Body of pancreas (tissue), 4 donors: ENCODE measurements at regions not wholly inside any gene's neighbourhood (a gene's known extent, or its start where the extent isn't known, plus 50 kb on each side); places are given as distances from the start of the nearest gene placed in this dataset.

Experiments used
- ATAC-seq: fragments of 150-250 bp; one replicate; pipeline ENCODE4 v1.9.1; 2016
- DNase-seq, 4 donors: peaks; one replicate each; pipeline ENCODE4 v3.0.0-alpha.2; 2019
- H3K27ac ChIP-seq, 4 donors: fragments of 200-600 bp; sonication (generic); 1 replicate in 3 of 4; 2 replicates in 1 of 4; pipeline versions ENCODE4 v1.5.1 to v1.6.1; 2016 to 2019; ENCODE audit warnings: mild to moderate bottlenecking in 1 of 4, mixed read lengths in 1 of 4, moderate library complexity in 1 of 4
- H3K27me3 ChIP-seq, 2 donors: fragments of 200-600 bp; sonication (generic); one replicate each; pipeline ENCODE4 v1.6.0; 2016; ENCODE audit warnings: mild to moderate bottlenecking in 1 of 2
- H3K36me3 ChIP-seq, 2 donors: fragments of 200-600 bp; sonication (generic); replicated peaks in 1 of 2; 2 replicates each; pipeline ENCODE4 v1.5.1; 2016; ENCODE audit warnings: low read depth in 2 of 2; ENCODE audit not compliant: insufficient read depth in 1 of 2
- H3K4me1 ChIP-seq: fragments of 200-600 bp; sonication (generic); one replicate; pipeline ENCODE4 v1.6.0; 2016
- H3K4me3 ChIP-seq, 2 donors: fragments of 200-600 bp; sonication (generic); 1 replicate in 1 of 2; 2 replicates in 1 of 2; pipeline ENCODE4 v1.5.1; 2016 to 2019
- H3K9me3 ChIP-seq, 3 donors: fragments of 200-600 bp; sonication (generic); 1 replicate in 2 of 3; 2 replicates in 1 of 3; pipeline ENCODE4 v1.5.1; 2016
- CTCF ChIP-seq, 7 experiments: fragments of 450-650 bp in 4 of 7; fragments of 200-600 bp in 3 of 7; sonication (generic) in 3 of 7; IDR thresholded peaks; one replicate each; pipeline ENCODE4 v1.5.1; 2016 to 2019; ENCODE audit warnings: antibody characterized with exemption in 7 of 7
- POLR2A ChIP-seq, 3 donors: fragments of 450-650 bp; IDR thresholded peaks; one replicate each; pipeline ENCODE4 v1.6.1; 2016; ENCODE audit warnings: antibody characterized with exemption in 3 of 3, mild to moderate bottlenecking in 2 of 3
- WGBS, 2 donors: methylation state at CpG; one replicate each; pipeline ENCODE4 v1.1.5; 2017; 5-methylcytosine and 5-hydroxymethylcytosine counted together
- intact Hi-C: fragments of 100-400 bp; cut with DNase I; formaldehyde crosslinking; loops from one replicate; pipeline ENCODE4 v1.15.1; 2023

- ATAC-seq: no peak
- 33 to 49% methylated on average over 2 of the region's 2 CpGs for WGBS, 2 donors
- TF ChIP-seq POLR2A (IDR thresholded peaks at IDR 0.05) (no peak), CTCF (IDR thresholded peaks at IDR 0.05) (no peak)
Observed at GRCh38 chr6:51107769-51108203, 289.1 kb downstream of the TFAP2B start.

GRCh38 chr6:51108563-51109234 lies 290.0 kb downstream of the TFAP2B start:
- intact Hi-C loops: no loop called here
- TF ChIP-seq CTCF (IDR thresholded peaks at IDR 0.05) (no peak), POLR2A (IDR thresholded peaks at IDR 0.05) (no peak)
- no peak overlapping the region for H3K4me3 ChIP-seq
- H3K9me3 ChIP-seq: no peaks in the 10 kb centered on the region
- H3K27ac ChIP-seq: no peak overlapping the region
- no peak for ATAC-seq
- H3K4me1 ChIP-seq: no peaks in the 10 kb centered on the region
- 64 to 67% methylated on average over 4 of the region's 4 CpGs for WGBS, 2 donors
- no peaks in the 10 kb centered on the region for H3K27me3 ChIP-seq
- DNase-seq: no peak
- no peaks in the 10 kb centered on the region for H3K36me3 ChIP-seq

More at GRCh38 chr6:51107769-51108203, 289.1 kb downstream of the TFAP2B start:
- Histone ChIP-seq H3K9me3 (no peaks in the 10 kb centered on the region), H3K4me3 (no peak overlapping the region), H3K27me3 (no peaks in the 10 kb centered on the region), H3K36me3 (no peaks in the 10 kb centered on the region), H3K4me1 (no peaks in the 10 kb centered on the region), H3K27ac (no peak overlapping the region)
- DNase-seq: no peak
- intact Hi-C loops: no loop called here

- intact Hi-C loops: no loop called here
Observed at GRCh38 chr6:51112731-51113130, 294.1 kb downstream of the TFAP2B start.

GRCh38 chr6:51116723-51117122 lies 298.1 kb downstream of the TFAP2B start:
- no peak overlapping the region for H3K4me3 ChIP-seq
- no peaks in the 10 kb centered on the region for H3K27me3 ChIP-seq
- no peaks in the 10 kb centered on the region for H3K9me3 ChIP-seq
- 50 to 61% methylated on average over 3 of the region's 3 CpGs for WGBS, 2 donors
- H3K27ac ChIP-seq: no peak overlapping the region
- no peak for DNase-seq
- H3K4me1 ChIP-seq: no peaks in the 10 kb centered on the region
- intact Hi-C loops: no loop called here
- ATAC-seq: no peak
- H3K36me3 ChIP-seq: no peaks in the 10 kb centered on the region
- no peak for TF ChIP-seq POLR2A (IDR thresholded peaks at IDR 0.05)
- TF ChIP-seq CTCF (IDR thresholded peaks at IDR 0.05): no peak

More at GRCh38 chr6:51112731-51113130, 294.1 kb downstream of the TFAP2B start:
- WGBS, 2 donors: 34 to 40% methylated on average over 5 of the region's 5 CpGs
- Histone ChIP-seq H3K4me3 (no peak overlapping the region), H3K9me3 (no peaks in the 10 kb centered on the region), H3K27ac (no peak overlapping the region), H3K4me1 (no peaks in the 10 kb centered on the region), H3K27me3 (no peaks in the 10 kb centered on the region), H3K36me3 (no peaks in the 10 kb centered on the region)
- TF ChIP-seq POLR2A (IDR thresholded peaks at IDR 0.05) (no peak), CTCF (IDR thresholded peaks at IDR 0.05) (no peak)
- DNase-seq: no peak
- ATAC-seq: no peak

- intact Hi-C loops: no loop called here
- TF ChIP-seq POLR2A (IDR thresholded peaks at IDR 0.05): no peak
- TF ChIP-seq CTCF (IDR thresholded peaks at IDR 0.05): no peak
- no peak overlapping the region for H3K4me3 ChIP-seq
- H3K36me3 ChIP-seq: no peaks in the 10 kb centered on the region
- ATAC-seq (no peak), DNase-seq (no peak)
- H3K27ac ChIP-seq: no peak overlapping the region
- no peaks in the 10 kb centered on the region for H3K27me3 ChIP-seq
- no peaks in the 10 kb centered on the region for H3K9me3 ChIP-seq
- H3K4me1 ChIP-seq: no peaks in the 10 kb centered on the region
- 42 to 59% methylated on average over 3 of the region's 3 CpGs for WGBS, 2 donors
Observed at GRCh38 chr6:51118792-51119191, 300.1 kb downstream of the TFAP2B start.
